ENCODE measurements at regions not wholly inside any gene's neighbourhood (a gene's known extent, or its start where the extent isn't known, plus 50 kb on each side); places are given as distances from the start of the nearest gene placed in this dataset. TPM values are rescaled to one million over a fixed set of nuclear protein-coding genes. Genes with fewer than 3 reads are reported as not detected.

DNA sequence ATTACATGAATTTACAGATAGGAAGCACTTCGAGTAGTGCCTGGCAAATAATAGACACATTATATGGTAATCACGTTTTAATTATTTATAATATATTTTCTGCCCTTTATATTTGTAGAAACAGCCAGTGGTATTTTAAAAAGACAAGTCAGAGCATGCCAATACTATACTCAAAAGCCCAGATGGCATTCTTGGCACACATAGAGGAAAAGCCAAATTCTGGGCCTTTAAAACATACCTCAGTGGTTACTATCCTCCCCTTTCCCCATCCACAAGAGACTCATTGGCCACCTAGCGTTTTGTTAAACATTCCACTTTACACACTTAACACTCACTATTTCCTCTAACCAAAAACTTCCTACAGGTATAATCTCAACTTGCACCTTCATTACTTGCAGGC lies 63.3 kb upstream of the ZNF804A start:
- H3K9me3 ChIP-seq (ENCODE audit: control insufficient read depth, insufficient read depth, low read length): no peaks in the 10 kb centered on the region
- H3K27me3 ChIP-seq (ENCODE audit: control insufficient read depth, insufficient read depth, low read length): no peaks in the 10 kb centered on the region
- H3K27ac ChIP-seq (ENCODE audit: low read depth, low read length): no peak overlapping the region
- H3K36me3 ChIP-seq (ENCODE audit: control insufficient read depth, insufficient read depth, low read length): no peaks in the 10 kb centered on the region
- peak in 1 of 6 donors; percentile 11 for DNase-seq (ENCODE audit: low read depth in 4 of 6, low spot score in 6 of 6)
- 75% methylated on average over 1 of the region's 3 CpGs for WGBS (ENCODE audit: insufficient coverage)
- H3K4me1 ChIP-seq (ENCODE audit: control insufficient read depth, insufficient read depth, low read length): no peaks in the 10 kb centered on the region
- H3K4me3 ChIP-seq (ENCODE audit: low read depth, low read length): no peak overlapping the region

DNA sequence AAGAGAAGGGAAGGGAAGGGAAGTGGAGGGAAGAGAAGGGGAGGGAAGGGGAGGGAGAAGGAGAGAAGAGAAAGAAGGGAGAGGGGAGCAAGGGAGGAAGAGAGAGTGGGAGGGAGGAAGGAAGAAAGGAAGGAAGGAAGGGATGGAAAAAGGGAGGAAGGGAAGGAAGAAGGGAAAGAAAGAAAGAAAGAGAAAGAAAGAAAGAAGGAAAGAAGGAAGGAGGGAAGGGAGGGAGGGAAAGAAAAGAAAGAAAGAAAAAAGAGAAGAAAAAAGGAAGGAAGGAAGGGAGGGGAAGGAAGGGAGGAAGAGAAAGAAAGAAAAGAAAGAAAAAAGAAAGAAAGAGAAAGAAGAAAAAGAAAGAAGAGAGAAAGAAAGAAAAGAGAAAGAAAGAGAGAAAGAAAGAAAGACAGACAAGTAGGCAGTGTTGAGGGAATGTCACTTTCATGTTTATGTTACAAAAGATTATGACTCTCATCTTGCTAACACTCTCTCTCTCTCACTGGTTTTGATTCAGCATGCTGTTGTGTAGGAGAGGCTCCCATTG lies 58.0 kb upstream of the ZNF804A start:
- Histone ChIP-seq H3K9me3 (ENCODE audit: control insufficient read depth, insufficient read depth, low read length) (no peaks in the 10 kb centered on the region), H3K4me3 (ENCODE audit: low read depth, low read length) (no peak overlapping the region), H3K27me3 (ENCODE audit: control insufficient read depth, insufficient read depth, low read length) (no peaks in the 10 kb centered on the region), H3K4me1 (ENCODE audit: control insufficient read depth, insufficient read depth, low read length) (no peaks in the 10 kb centered on the region), H3K36me3 (ENCODE audit: control insufficient read depth, insufficient read depth, low read length) (no peaks in the 10 kb centered on the region), H3K27ac (ENCODE audit: low read depth, low read length) (no peak overlapping the region)
- DNase-seq (ENCODE audit: low read depth in 4 of 6, low spot score in 6 of 6): no peak

DNA sequence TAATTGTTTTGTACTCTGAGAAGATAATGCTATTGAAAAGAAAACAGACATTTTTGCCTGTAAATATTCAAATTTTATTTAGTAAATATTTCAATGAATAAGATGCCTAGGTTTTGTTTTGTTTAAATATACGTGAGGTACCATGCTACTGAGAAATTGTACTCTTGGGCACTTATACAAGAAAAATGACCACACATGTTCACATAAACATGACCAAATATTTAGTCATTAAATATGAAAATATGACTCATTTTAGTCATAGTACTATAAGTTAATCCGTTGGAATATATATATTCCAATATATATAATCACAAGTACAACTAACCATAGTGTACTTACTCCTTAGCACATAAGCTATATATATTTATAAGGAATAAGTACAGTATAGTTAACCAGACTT lies 56.7 kb upstream of the ZNF804A start:
- H3K36me3 ChIP-seq (ENCODE audit: control insufficient read depth, insufficient read depth, low read length): no peaks in the 10 kb centered on the region
- no peaks in the 10 kb centered on the region for H3K27me3 ChIP-seq (ENCODE audit: control insufficient read depth, insufficient read depth, low read length)
- H3K4me1 ChIP-seq (ENCODE audit: control insufficient read depth, insufficient read depth, low read length): no peaks in the 10 kb centered on the region
- no peak for DNase-seq (ENCODE audit: low read depth in 4 of 6, low spot score in 6 of 6)
- no peak overlapping the region for H3K4me3 ChIP-seq (ENCODE audit: low read depth, low read length)
- H3K27ac ChIP-seq (ENCODE audit: low read depth, low read length): no peak overlapping the region
- WGBS (ENCODE audit: insufficient coverage): no CpG with 5 or more reads among the region's 2 CpGs
- H3K9me3 ChIP-seq (ENCODE audit: control insufficient read depth, insufficient read depth, low read length): no peaks in the 10 kb centered on the region

DNA sequence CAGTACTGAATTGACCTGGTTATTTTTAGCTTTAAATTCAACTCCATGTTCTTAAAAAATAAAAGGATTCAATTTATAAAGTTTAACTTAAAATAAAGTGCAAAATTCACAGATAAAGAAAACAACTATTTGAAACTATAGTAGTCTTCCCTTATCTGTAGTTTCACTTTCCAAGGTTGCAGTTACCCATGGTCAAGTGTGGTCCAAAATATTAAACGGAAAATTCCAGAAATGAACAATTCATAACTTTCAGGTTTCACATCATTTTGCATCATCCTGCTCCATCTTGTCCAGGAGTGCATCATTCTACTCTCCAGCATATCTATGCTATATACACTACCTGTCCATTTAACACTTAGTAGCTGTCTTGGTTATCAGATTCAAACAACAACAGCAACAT lies 54.5 kb upstream of the ZNF804A start:
- no peak overlapping the region for H3K4me3 ChIP-seq (ENCODE audit: low read depth, low read length)
- no peaks in the 10 kb centered on the region for H3K36me3 ChIP-seq (ENCODE audit: control insufficient read depth, insufficient read depth, low read length)
- no peaks in the 10 kb centered on the region for H3K4me1 ChIP-seq (ENCODE audit: control insufficient read depth, insufficient read depth, low read length)
- H3K27me3 ChIP-seq (ENCODE audit: control insufficient read depth, insufficient read depth, low read length): no peaks in the 10 kb centered on the region
- WGBS (ENCODE audit: insufficient coverage): 100% methylated on average over 1 of the region's 1 CpG
- no peak overlapping the region for H3K27ac ChIP-seq (ENCODE audit: low read depth, low read length)
- DNase-seq (ENCODE audit: low read depth in 4 of 6, low spot score in 6 of 6): no peak
- H3K9me3 ChIP-seq (ENCODE audit: control insufficient read depth, insufficient read depth, low read length): peaks cover 3% of the 10 kb centered on the region

Small RNA genes lying in the stretch of these regions (small RNA-seq; reads per million reads assigned to genes)
- not detected for gene MIR548AE1 (ENCODE audit: low replicate concordance)
